HEK293 (cell line): ENCODE measurements at regions not wholly inside any gene's neighbourhood (a gene's known extent, or its start where the extent isn't known, plus 50 kb on each side); places are given as distances from the start of the nearest gene placed in this dataset.

Experiments used
- GLI2 ChIP-seq: fragments of 450-650 bp; formaldehyde crosslinking; IDR thresholded peaks from 2 replicates; pipeline ENCODE4; 2017; ENCODE audit warnings: missing biosample characterization, missing genetic modification characterization, low read depth, borderline replicate concordance
- INSM2 ChIP-seq: fragments of 450-650 bp; formaldehyde crosslinking; IDR thresholded peaks from 2 replicates; pipeline ENCODE4 v1.5.1; 2016; ENCODE audit warnings: missing biosample characterization, missing genetic modification characterization
- OSR2 ChIP-seq: fragments of 450-650 bp; formaldehyde crosslinking; IDR thresholded peaks from 2 replicates; pipeline ENCODE4 v1.5.1; 2016; ENCODE audit warnings: missing biosample characterization, missing genetic modification characterization
- ZBTB7A ChIP-seq: fragments of 450-650 bp; formaldehyde crosslinking; IDR thresholded peaks from 2 replicates; pipeline ENCODE4 v1.5.1; 2016; ENCODE audit warnings: low read depth, missing biosample characterization, missing genetic modification characterization
- ZBTB8A ChIP-seq: fragments of 450-650 bp; formaldehyde crosslinking; IDR thresholded peaks from 2 replicates; pipeline ENCODE4 v1.5.1; 2016; ENCODE audit warnings: missing biosample characterization, missing genetic modification characterization
- ZNF155 ChIP-seq: fragments of 450-650 bp; formaldehyde crosslinking; IDR thresholded peaks from 2 replicates; pipeline ENCODE4 v1.5.1; 2016; ENCODE audit warnings: missing biosample characterization, missing genetic modification characterization
- ZNF239 ChIP-seq: fragments of 450-650 bp; formaldehyde crosslinking; IDR thresholded peaks from 2 replicates; pipeline ENCODE4 v1.5.1; 2016; ENCODE audit warnings: missing biosample characterization, missing genetic modification characterization
- ZNF24 ChIP-seq: fragments of 450-650 bp; formaldehyde crosslinking; IDR thresholded peaks from 2 replicates; pipeline ENCODE4 v1.5.1; 2016; ENCODE audit warnings: missing biosample characterization, missing genetic modification characterization
- ZNF266 ChIP-seq: fragments of 450-650 bp; formaldehyde crosslinking; IDR thresholded peaks from 2 replicates; pipeline ENCODE4 v1.5.1; 2016; ENCODE audit warnings: missing biosample characterization, missing genetic modification characterization, low read depth
- ZNF324 ChIP-seq: fragments of 450-650 bp; formaldehyde crosslinking; IDR thresholded peaks from 2 replicates; pipeline ENCODE4 v1.5.1; 2016; ENCODE audit warnings: missing biosample characterization, missing genetic modification characterization
- ZNF335 ChIP-seq: fragments of 450-650 bp; formaldehyde crosslinking; conservative IDR thresholded peaks from 2 replicates; pipeline ENCODE4 v1.5.1; 2016; ENCODE audit warnings: missing biosample characterization, missing genetic modification characterization
- ZNF354C ChIP-seq: fragments of 450-650 bp; formaldehyde crosslinking; IDR thresholded peaks from 2 replicates; pipeline ENCODE4 v1.5.1; 2016; ENCODE audit warnings: missing biosample characterization, missing genetic modification characterization, low read depth, borderline replicate concordance
- ZNF366 ChIP-seq: fragments of 450-650 bp; formaldehyde crosslinking; conservative IDR thresholded peaks from 2 replicates; pipeline ENCODE4 v1.5.1; 2016; ENCODE audit warnings: missing biosample characterization, missing genetic modification characterization
- ZNF37A ChIP-seq: fragments of 450-650 bp; IDR thresholded peaks from 2 replicates; pipeline ENCODE4 v1.5.1; 2018; ENCODE audit warnings: missing biosample characterization, missing genetic modification characterization
- ZNF426 ChIP-seq: fragments of 450-650 bp; formaldehyde crosslinking; IDR thresholded peaks from 2 replicates; pipeline ENCODE4 v1.5.1; 2017; ENCODE audit warnings: missing biosample characterization, missing genetic modification characterization, mild to moderate bottlenecking, inconsistent platforms, moderate library complexity
- ZNF501 ChIP-seq: fragments of 450-650 bp; formaldehyde crosslinking; IDR thresholded peaks from 2 replicates; pipeline ENCODE4 v1.5.1; 2016; ENCODE audit warnings: missing biosample characterization, missing genetic modification characterization
- ZNF513 ChIP-seq: fragments of 450-650 bp; IDR thresholded peaks from 2 replicates; pipeline ENCODE4 v1.5.1; 2018; ENCODE audit warnings: missing biosample characterization, missing genetic modification characterization
- ZNF530 ChIP-seq: fragments of 450-650 bp; formaldehyde crosslinking; IDR thresholded peaks from 2 replicates; pipeline ENCODE4 v1.5.1; 2016; ENCODE audit warnings: low read depth, missing biosample characterization, missing genetic modification characterization
- ZNF596 ChIP-seq: fragments of 450-650 bp; IDR thresholded peaks from 2 replicates; pipeline ENCODE4 v1.5.0; 2018; ENCODE audit warnings: missing biosample characterization, mild to moderate bottlenecking, missing genetic modification characterization, moderate library complexity
- ZNF600 ChIP-seq: fragments of 450-650 bp; formaldehyde crosslinking; IDR thresholded peaks from 2 replicates; pipeline ENCODE4 v1.5.1; 2016; ENCODE audit warnings: missing biosample characterization, missing genetic modification characterization
- ZNF623 ChIP-seq: fragments of 450-650 bp; formaldehyde crosslinking; IDR thresholded peaks from 2 replicates; pipeline ENCODE4 v1.5.1; 2016; ENCODE audit warnings: missing biosample characterization, missing genetic modification characterization
- ZNF664 ChIP-seq: fragments of 450-650 bp; formaldehyde crosslinking; IDR thresholded peaks from 2 replicates; pipeline ENCODE4 v1.5.1; 2016; ENCODE audit warnings: missing biosample characterization, missing genetic modification characterization
- ZNF701 ChIP-seq: fragments of 450-650 bp; formaldehyde crosslinking; IDR thresholded peaks from 2 replicates; pipeline ENCODE4 v1.5.1; 2016; ENCODE audit warnings: missing biosample characterization, missing genetic modification characterization
- ZNF707 ChIP-seq: fragments of 450-650 bp; formaldehyde crosslinking; IDR thresholded peaks from 2 replicates; pipeline ENCODE4 v1.5.1; 2016; ENCODE audit warnings: missing biosample characterization, missing genetic modification characterization
- ZNF747 ChIP-seq: fragments of 450-650 bp; formaldehyde crosslinking; IDR thresholded peaks from 2 replicates; pipeline ENCODE4 v1.5.1; 2016; ENCODE audit warnings: missing biosample characterization, missing genetic modification characterization
- ZSCAN16 ChIP-seq: fragments of 450-650 bp; formaldehyde crosslinking; IDR thresholded peaks from 2 replicates; pipeline ENCODE4 v1.5.1; 2016; ENCODE audit warnings: missing biosample characterization, missing genetic modification characterization
- TF ChIP-seq, protein P1 (sequence below): fragments of 450-650 bp; formaldehyde crosslinking; IDR thresholded peaks from 2 replicates; pipeline ENCODE4 v1.5.1; 2017; ENCODE audit warnings: missing biosample characterization, missing genetic modification characterization
- TF ChIP-seq, protein P2 (sequence below): fragments of 450-650 bp; formaldehyde crosslinking; IDR thresholded peaks from 2 replicates; pipeline ENCODE4 v1.5.1; 2016; ENCODE audit warnings: missing biosample characterization, missing genetic modification characterization
- TF ChIP-seq, protein P3 (sequence below): fragments of 450-650 bp; formaldehyde crosslinking; IDR thresholded peaks from 2 replicates; pipeline ENCODE4 v1.5.1; 2016; ENCODE audit warnings: missing biosample characterization, missing genetic modification characterization
- TF ChIP-seq, protein P4 (sequence below): fragments of 450-650 bp; formaldehyde crosslinking; IDR thresholded peaks from 2 replicates; pipeline ENCODE4 v1.5.1; 2017; ENCODE audit warnings: missing biosample characterization, missing genetic modification characterization
- TF ChIP-seq, protein P5 (sequence below): fragments of 450-650 bp; formaldehyde crosslinking; IDR thresholded peaks from 2 replicates; pipeline ENCODE4 v1.5.1; 2016; ENCODE audit warnings: missing biosample characterization, missing genetic modification characterization, borderline replicate concordance

- TF ChIP-seq ZNF335, result peak; percentile 48; the same call in 1 of the 2 replicates
- no peak for TF ChIP-seq ZNF530 (tag by site-specific recombination)
- TF ChIP-seq, protein P1, sequence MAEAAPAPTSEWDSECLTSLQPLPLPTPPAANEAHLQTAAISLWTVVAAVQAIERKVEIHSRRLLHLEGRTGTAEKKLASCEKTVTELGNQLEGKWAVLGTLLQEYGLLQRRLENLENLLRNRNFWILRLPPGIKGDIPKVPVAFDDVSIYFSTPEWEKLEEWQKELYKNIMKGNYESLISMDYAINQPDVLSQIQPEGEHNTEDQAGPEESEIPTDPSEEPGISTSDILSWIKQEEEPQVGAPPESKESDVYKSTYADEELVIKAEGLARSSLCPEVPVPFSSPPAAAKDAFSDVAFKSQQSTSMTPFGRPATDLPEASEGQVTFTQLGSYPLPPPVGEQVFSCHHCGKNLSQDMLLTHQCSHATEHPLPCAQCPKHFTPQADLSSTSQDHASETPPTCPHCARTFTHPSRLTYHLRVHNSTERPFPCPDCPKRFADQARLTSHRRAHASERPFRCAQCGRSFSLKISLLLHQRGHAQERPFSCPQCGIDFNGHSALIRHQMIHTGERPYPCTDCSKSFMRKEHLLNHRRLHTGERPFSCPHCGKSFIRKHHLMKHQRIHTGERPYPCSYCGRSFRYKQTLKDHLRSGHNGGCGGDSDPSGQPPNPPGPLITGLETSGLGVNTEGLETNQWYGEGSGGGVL (tag by site-specific recombination), result peak; percentile 86
- TF ChIP-seq ZNF324 (tag by site-specific recombination), result no peak; the same call in 1 of the 2 replicates
- no peak for TF ChIP-seq ZNF707 (tag by site-specific recombination)
- TF ChIP-seq ZNF426 (tag by site-specific recombination), result no peak
- no peak for TF ChIP-seq ZNF664 (tag by site-specific recombination)
- TF ChIP-seq ZNF266 (tag by site-specific recombination), result no peak
- peak; percentile 81 for TF ChIP-seq ZNF501
- TF ChIP-seq, protein P2, sequence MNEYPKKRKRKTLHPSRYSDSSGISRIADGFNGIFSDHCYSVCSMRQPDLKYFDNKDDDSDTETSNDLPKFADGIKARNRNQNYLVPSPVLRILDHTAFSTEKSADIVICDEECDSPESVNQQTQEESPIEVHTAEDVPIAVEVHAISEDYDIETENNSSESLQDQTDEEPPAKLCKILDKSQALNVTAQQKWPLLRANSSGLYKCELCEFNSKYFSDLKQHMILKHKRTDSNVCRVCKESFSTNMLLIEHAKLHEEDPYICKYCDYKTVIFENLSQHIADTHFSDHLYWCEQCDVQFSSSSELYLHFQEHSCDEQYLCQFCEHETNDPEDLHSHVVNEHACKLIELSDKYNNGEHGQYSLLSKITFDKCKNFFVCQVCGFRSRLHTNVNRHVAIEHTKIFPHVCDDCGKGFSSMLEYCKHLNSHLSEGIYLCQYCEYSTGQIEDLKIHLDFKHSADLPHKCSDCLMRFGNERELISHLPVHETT, result peak; percentile 78
- TF ChIP-seq, protein P3, sequence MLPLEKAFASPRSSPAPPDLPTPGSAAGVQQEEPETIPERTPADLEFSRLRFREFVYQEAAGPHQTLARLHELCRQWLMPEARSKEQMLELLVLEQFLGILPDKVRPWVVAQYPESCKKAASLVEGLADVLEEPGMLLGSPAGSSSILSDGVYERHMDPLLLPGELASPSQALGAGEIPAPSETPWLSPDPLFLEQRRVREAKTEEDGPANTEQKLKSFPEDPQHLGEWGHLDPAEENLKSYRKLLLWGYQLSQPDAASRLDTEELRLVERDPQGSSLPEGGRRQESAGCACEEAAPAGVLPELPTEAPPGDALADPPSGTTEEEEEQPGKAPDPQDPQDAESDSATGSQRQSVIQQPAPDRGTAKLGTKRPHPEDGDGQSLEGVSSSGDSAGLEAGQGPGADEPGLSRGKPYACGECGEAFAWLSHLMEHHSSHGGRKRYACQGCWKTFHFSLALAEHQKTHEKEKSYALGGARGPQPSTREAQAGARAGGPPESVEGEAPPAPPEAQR, result no peak
- no peak for TF ChIP-seq ZNF239 (tag by site-specific recombination)
- peak; percentile 70 for TF ChIP-seq ZNF366
- TF ChIP-seq, protein P4, sequence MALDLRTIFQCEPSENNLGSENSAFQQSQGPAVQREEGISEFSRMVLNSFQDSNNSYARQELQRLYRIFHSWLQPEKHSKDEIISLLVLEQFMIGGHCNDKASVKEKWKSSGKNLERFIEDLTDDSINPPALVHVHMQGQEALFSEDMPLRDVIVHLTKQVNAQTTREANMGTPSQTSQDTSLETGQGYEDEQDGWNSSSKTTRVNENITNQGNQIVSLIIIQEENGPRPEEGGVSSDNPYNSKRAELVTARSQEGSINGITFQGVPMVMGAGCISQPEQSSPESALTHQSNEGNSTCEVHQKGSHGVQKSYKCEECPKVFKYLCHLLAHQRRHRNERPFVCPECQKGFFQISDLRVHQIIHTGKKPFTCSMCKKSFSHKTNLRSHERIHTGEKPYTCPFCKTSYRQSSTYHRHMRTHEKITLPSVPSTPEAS (tag by site-specific recombination), result no peak
- no peak for TF ChIP-seq ZNF747 (tag by site-specific recombination)
- peak; percentile 78 for TF ChIP-seq ZBTB8A
- no peak for TF ChIP-seq ZNF701 (tag by site-specific recombination)
- no peak for TF ChIP-seq ZNF37A (tag by site-specific recombination)
- no peak for TF ChIP-seq ZSCAN16 (tag by site-specific recombination)
- no peak for TF ChIP-seq ZNF513
- TF ChIP-seq ZBTB7A (tag by site-specific recombination), result no peak
- TF ChIP-seq OSR2 (tag by site-specific recombination), result peak; percentile 94
- TF ChIP-seq, protein P5, sequence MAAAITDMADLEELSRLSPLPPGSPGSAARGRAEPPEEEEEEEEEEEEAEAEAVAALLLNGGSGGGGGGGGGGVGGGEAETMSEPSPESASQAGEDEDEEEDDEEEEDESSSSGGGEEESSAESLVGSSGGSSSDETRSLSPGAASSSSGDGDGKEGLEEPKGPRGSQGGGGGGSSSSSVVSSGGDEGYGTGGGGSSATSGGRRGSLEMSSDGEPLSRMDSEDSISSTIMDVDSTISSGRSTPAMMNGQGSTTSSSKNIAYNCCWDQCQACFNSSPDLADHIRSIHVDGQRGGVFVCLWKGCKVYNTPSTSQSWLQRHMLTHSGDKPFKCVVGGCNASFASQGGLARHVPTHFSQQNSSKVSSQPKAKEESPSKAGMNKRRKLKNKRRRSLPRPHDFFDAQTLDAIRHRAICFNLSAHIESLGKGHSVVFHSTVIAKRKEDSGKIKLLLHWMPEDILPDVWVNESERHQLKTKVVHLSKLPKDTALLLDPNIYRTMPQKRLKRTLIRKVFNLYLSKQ (tag by site-specific recombination), result no peak
- TF ChIP-seq INSM2 (tag by site-specific recombination), result peak; percentile 96
- TF ChIP-seq ZNF354C (tag by site-specific recombination), result no peak
- peak; percentile 76; the same call in 1 of the 2 replicates for TF ChIP-seq ZNF24 (tag by site-specific recombination)
- TF ChIP-seq ZNF623 (tag by site-specific recombination), result no peak
- TF ChIP-seq ZNF596 (tag by site-specific recombination), result peak; percentile 46
- TF ChIP-seq ZNF155 (tag by site-specific recombination), result no peak
- TF ChIP-seq ZNF600 (tag by site-specific recombination), result peak; percentile 51; the same call in 1 of the 2 replicates
- peak; percentile 94 for TF ChIP-seq GLI2 (tag by site-specific recombination)
Measured at GRCh38 chr1:177340601-177341067, 169.9 kb downstream of the BRINP2 start (continued).
